ENCODE measurements at regions not wholly inside any gene's neighbourhood (a gene's known extent, or its start where the extent isn't known, plus 50 kb on each side); places are given as distances from the start of the nearest gene placed in this dataset.

DNA sequence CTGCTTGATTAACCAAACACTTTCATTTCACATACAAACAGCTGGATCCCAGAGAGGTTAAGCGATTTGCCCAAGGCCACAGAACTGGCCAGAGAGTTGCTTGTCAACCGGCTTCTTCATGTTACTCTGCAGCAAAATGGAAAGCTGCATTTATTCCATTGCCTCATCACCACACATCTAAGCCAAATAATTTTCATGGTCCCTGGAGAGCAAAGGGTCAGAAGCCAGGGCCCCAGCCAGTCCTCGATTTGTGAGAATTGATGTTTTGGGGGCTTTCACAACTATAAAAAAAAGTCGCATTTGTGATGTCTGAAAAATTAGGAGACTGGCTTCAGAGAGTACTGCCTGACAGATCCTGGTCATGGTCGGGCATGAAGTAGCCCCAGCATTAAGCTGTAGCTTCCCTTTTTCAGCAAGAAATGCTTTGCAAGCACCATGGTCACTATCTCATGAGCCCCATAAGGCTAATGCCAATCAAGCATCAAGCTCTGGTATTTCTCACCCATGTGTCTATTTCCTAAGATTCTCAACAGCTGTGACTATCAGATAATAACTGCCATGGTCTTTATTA lies 95.8 kb downstream of the BANF2 start:
- ATAC-seq (peak; percentile 46), DNase-seq (ENCODE audit: low spot score) (peak; percentile 60)

DNA sequence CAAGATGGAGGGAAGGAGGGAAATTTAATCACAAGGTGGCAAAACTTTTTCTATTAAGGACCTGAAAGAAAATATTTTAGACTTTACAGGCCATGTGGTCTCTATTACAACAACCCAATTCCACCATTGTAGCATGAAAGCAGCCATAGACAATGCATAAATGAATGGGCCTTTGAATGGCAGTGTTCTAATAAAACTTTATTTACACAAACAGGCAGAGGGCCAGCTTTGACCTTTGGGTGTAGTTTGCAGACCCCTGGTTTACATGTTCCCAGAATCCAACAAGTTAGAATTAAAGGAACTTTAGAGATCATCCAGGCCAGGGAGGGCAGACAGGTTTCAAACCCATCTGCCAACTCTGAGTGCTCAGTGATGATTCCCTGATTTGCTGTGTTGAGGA lies 95.2 kb downstream of the BANF2 start:
- ATAC-seq (no peak), DNase-seq (ENCODE audit: low spot score) (no peak)

DNA sequence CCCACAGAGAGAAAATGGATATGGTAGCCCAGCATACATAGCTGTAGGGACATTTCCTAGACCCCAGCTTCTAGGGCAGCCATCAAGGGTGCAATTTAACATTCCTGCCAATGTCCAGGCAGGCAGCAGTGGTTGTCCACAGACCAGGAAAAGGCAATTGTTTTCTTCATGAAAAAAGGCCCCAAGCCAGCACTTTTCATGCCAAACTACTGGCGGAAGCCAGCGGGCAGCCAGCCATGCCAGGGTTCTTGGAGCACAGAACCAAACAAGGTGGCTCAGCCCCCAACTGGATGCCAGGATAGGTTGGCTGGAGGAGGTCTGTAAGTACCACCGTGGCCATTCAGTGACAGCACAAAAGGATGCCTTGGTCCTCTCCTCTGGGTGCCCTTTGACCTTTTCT lies 94.6 kb downstream of the BANF2 start:
- peak; percentile 68 for ATAC-seq
- peak; percentile 93 for DNase-seq (ENCODE audit: low spot score)

DNA sequence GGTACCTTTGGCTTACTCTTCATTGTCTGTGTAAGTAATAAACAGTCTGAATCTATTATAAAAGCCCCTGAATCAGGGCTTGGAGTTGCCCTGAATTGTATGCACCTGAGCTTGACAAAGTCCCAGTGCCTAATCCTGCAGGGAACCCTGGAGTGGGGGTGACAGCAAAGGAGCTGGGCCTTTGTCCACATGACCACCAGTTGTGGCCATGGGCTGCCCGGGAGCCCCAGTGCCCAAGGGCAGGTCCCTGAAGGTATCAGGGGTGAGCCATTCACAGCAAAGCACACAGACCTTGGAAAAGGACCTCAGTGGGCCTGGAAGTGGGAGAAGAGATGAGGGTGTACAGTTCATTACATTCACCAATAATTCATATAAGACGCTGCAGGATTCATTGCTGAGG lies 94.2 kb downstream of the BANF2 start:
- ATAC-seq (no peak), DNase-seq (ENCODE audit: low spot score) (no peak)

DNA sequence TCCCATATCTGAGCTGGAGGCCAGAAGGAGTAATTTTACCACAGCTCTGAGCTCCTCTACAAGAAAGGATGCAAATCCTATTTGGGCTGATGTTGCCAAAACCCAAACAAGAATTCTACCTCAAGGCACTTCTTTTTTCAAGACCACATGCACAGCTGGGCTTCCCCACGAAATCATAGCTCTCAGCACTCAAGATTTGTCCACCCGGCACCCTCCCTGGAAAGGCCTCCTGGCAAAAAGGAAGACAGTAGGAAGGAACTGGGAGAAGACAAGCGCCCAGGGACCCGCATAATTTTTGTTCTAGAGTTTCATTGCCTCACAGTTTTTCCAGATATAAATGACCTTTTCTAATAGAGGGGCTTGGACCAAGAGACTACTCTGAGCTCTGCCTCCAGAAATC lies 90.5 kb downstream of the BANF2 start:
- no peak for DNase-seq (ENCODE audit: low spot score)
- no peak for ATAC-seq

DNA sequence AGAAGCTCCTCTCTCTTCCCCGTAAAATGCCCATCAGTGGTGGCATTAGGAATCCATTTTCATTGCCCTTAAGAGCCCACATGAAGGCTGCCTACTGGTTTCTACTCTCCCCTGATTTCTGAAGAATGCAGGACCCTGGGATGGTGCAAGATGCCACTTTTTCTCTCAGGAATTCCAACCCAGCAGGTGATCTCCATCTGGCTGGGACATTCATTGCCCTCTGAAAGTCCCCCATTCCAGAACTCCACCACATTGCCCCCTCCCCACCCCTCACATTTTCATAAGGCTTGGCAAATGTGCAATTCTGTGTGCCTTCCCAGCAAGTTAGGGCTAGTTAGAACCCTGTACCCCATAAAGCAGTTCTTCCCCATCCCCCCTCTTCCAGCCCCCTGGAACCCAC lies 88.0 kb downstream of the BANF2 start:
- no peak for ATAC-seq
- no peak for DNase-seq (ENCODE audit: low spot score)

DNA sequence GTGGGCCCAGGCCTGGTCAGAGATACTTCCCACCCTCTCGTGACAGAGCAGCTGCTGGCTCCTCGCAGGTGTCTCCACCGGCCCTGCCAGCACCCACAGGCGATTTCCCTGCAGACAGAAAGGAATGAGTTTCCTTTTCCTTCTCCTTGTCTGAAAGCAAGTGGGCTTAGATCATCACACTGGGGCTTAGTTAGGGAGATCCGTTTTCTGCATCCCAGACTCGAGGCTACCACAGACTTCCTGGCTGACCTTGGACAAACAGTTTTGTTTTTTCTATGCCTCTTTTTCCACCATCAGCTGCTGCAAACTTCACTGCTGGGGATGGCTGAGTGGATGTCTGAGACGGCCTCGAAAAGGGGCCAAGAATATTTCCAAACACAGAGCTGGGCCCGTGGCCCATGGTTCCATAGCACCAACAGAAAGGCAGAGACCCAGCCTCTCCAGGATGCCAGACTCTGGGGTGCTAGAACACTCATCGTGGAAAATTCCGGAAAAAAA lies 86.5 kb downstream of the BANF2 start:
- no peak for ATAC-seq
- DNase-seq (ENCODE audit: low spot score), result no peak

Data from left lobe of liver (tissue), 2 donors.